Endothelial cell of umbilical vein (primary cell): ENCODE measurements at regions not wholly inside any gene's neighbourhood (a gene's known extent, or its start where the extent isn't known, plus 50 kb on each side); places are given as distances from the start of the nearest gene placed in this dataset.

ENCODE experiments used
- BruUV-seq: library from RNA; stranded (reverse); fragments of 400-500 nt; replicated peaks from 2 replicates; lab custom pipeline; 2021; lab: Mats Ljungman, UMichigan
- CTCF ChIA-PET: fragments of 300-600, 350-600 bp; sonication (Branson Sonifier 250); formaldehyde crosslinking; loops from one replicate; lab custom pipeline; 2021; ENCODE audit warnings: antibody characterized with exemption, inconsistent platforms; lab: Charles Lee
- POLR2A ChIA-PET: fragments of 300-600, 350-600 bp; sonication (Branson Sonifier 250); formaldehyde crosslinking; loops from one replicate; lab custom pipeline; 2021; ENCODE audit warnings: antibody characterized with exemption, inconsistent platforms; lab: Charles Lee
- DNase-seq: peaks from one replicate; pipeline ENCODE4 v3.0.0-alpha.2; 2011; ENCODE audit warnings: low read depth, low spot score
- FAIRE-seq: peaks from 2 replicates; lab custom pipeline; 2011; peaks lifted over from hg19 to GRCh38; lab: Jason Lieb, UNC
- H2AFZ ChIP-seq: 2 replicates; pipeline ENCODE4 v1.6.0; 2012; ENCODE audit warnings: low read depth, low read length, control low read depth, inconsistent platforms
- H3K27ac ChIP-seq: 2 replicates; pipeline ENCODE4 v1.5.1; 2011; ENCODE audit warnings: low read depth, mild to moderate bottlenecking, control low read depth, low read length, moderate library complexity; ENCODE audit not compliant: insufficient read depth
- H3K27me3 ChIP-seq, 2 experiments: 2 replicates each; pipeline versions ENCODE4 v1.6.0 to v1.6.1; 2011; ENCODE audit warnings: low read length in 2 of 2, mixed read lengths in 1 of 2; ENCODE audit not compliant: control insufficient read depth in 2 of 2, insufficient read depth in 2 of 2
- H3K36me3 ChIP-seq, 2 experiments: 2 replicates in 1 of 2; 3 replicates in 1 of 2; pipeline ENCODE4 v1.5.1; 2011; ENCODE audit warnings: low read length in 2 of 2, mild to moderate bottlenecking in 1 of 2, moderate library complexity in 1 of 2; ENCODE audit not compliant: control insufficient read depth in 2 of 2, insufficient read depth in 2 of 2; ENCODE audit errors: extremely low read depth in 1 of 2
- H3K4me1 ChIP-seq: 3 replicates; pipeline ENCODE4 v1.5.1; 2011; ENCODE audit warnings: mild to moderate bottlenecking, low read length; ENCODE audit not compliant: control insufficient read depth, insufficient read depth; ENCODE audit errors: extremely low read depth
- H3K4me2 ChIP-seq: 2 replicates; pipeline ENCODE4 v1.6.1; 2011; ENCODE audit warnings: low read length, control low read depth, mixed read lengths; ENCODE audit not compliant: insufficient read depth
- H3K4me3 ChIP-seq, 3 experiments: fragments of 200-600 bp in 1 of 3; sonication (generic), shearing (Covaris generic) in 1 of 3; replicated peaks in 1 of 3; 2 replicates each; pipeline ENCODE4 v1.5.1; 2011 to 2016; ENCODE audit warnings: control low read depth in 3 of 3, low read length in 3 of 3, mild to moderate bottlenecking in 2 of 3, inconsistent platforms in 1 of 3, low read depth in 1 of 3, moderate library complexity in 1 of 3; ENCODE audit not compliant: insufficient read depth in 1 of 3
- H3K79me2 ChIP-seq: 2 replicates; pipeline ENCODE4 v1.6.0; 2012; ENCODE audit warnings: low read length, inconsistent platforms; ENCODE audit not compliant: control insufficient read depth, insufficient read depth
- H3K9ac ChIP-seq: replicated peaks from 2 replicates; pipeline ENCODE3; 2011; ENCODE audit warnings: low read length, control low read depth; ENCODE audit not compliant: insufficient read depth; ENCODE audit errors: extremely low read depth
- H3K9me1 ChIP-seq: replicated peaks from 3 replicates; pipeline ENCODE4 v1.6.0; 2011; ENCODE audit warnings: mild to moderate bottlenecking, low read length; ENCODE audit not compliant: control insufficient read depth, insufficient read depth; ENCODE audit errors: extremely low read depth
- H3K9me3 ChIP-seq: replicated peaks from 2 replicates; pipeline ENCODE4 v1.5.1; 2012; ENCODE audit warnings: low read length, inconsistent platforms; ENCODE audit not compliant: control insufficient read depth, insufficient read depth
- H4K20me1 ChIP-seq: replicated peaks from 2 replicates; pipeline ENCODE3; 2011; ENCODE audit warnings: mild to moderate bottlenecking, low read length; ENCODE audit not compliant: control insufficient read depth, insufficient read depth; ENCODE audit errors: extremely low read depth
- EZH2 ChIP-seq: IDR thresholded peaks from 2 replicates; pipeline ENCODE4 v1.6.1; 2012; ENCODE audit warnings: borderline replicate concordance, low read depth, mild to moderate bottlenecking, moderate library complexity, low read length, inconsistent platforms; ENCODE audit not compliant: severe bottlenecking
- FOS ChIP-seq: IDR thresholded peaks from 2 replicates; pipeline ENCODE4 v1.6.1; 2011; ENCODE audit warnings: mild to moderate bottlenecking, low read length, moderate library complexity, borderline replicate concordance; ENCODE audit not compliant: insufficient read depth
- GATA2 ChIP-seq: IDR thresholded peaks from 2 replicates; pipeline ENCODE4 v1.7.0; 2011; ENCODE audit warnings: low read depth, mild to moderate bottlenecking, moderate library complexity, mixed read lengths, low read length; ENCODE audit not compliant: insufficient read length, insufficient read depth
- JUN ChIP-seq: IDR thresholded peaks from 2 replicates; pipeline ENCODE4 v1.6.1; 2011; ENCODE audit warnings: borderline replicate concordance, low read depth; ENCODE audit not compliant: insufficient read length, insufficient read depth
- MAX ChIP-seq: IDR thresholded peaks from 2 replicates; pipeline ENCODE4 v1.6.1; 2011; ENCODE audit not compliant: insufficient read depth, insufficient read length
- MYC ChIP-seq: IDR thresholded peaks from one replicate; pipeline ENCODE4 v1.6.1; 2011; ENCODE audit warnings: mild to moderate bottlenecking, low read depth, low read length
- POLR2A ChIP-seq: IDR thresholded peaks from 2 replicates; pipeline ENCODE4 v1.6.1; 2012; ENCODE audit warnings: low read depth, mild to moderate bottlenecking, control low read depth, low read length
- POLR2AphosphoS5 ChIP-seq: IDR thresholded peaks from 2 replicates; pipeline ENCODE4 v1.6.1; 2012; ENCODE audit warnings: low read depth, mild to moderate bottlenecking, control low read depth, low read length, moderate library complexity; ENCODE audit not compliant: insufficient read depth
- dilution Hi-C: fragments of 300-500 bp; cut with MboI; formaldehyde crosslinking; loops from one replicate; pipeline ENCODE4 v1.15.0; 2019; ENCODE audit warnings: low sequenced_read_pairs; ENCODE audit not compliant: extremely low pct_ligation_motif_present
- intact Hi-C: fragments of 100-400 bp; cut with micrococcal nuclease; formaldehyde crosslinking; loops from one replicate; pipeline ENCODE4 v1.10.0; 2022
- TF ChIP-seq, protein P1 (sequence below), 2 donors: IDR thresholded peaks; 1 replicate in 1 of 2; 2 replicates in 1 of 2; pipeline ENCODE4 v1.5.1; 2011; ENCODE audit warnings: low read length in 2 of 2, mild to moderate bottlenecking in 2 of 2, moderate library complexity in 2 of 2, control low read depth in 1 of 2, inconsistent platforms in 1 of 2, low read depth in 1 of 2; ENCODE audit not compliant: insufficient read depth in 1 of 2; ENCODE audit errors: extremely low read depth in 1 of 2

GRCh38 chr20:22431419-22431818 lies 153.0 kb downstream of the FOXA2 start:
- Histone ChIP-seq H4K20me1 (no peaks in the 10 kb centered on the region), H3K79me2 (no peaks in the 10 kb centered on the region), H2AFZ (no peak overlapping the region), H3K9me3 (no peaks in the 10 kb centered on the region), H3K27ac (no peak overlapping the region), H3K9ac (no peak overlapping the region), H3K9me1 (no peaks in the 10 kb centered on the region), H3K27me3 (no peaks in the 10 kb centered on the region), H3K4me3 (no peak overlapping the region), H3K36me3 (no peaks in the 10 kb centered on the region), H3K4me1 (no peaks in the 10 kb centered on the region), H3K4me2 (no peak overlapping the region)
- intact Hi-C loops (no loop called here), dilution Hi-C loops (no loop called here)
- no peak for DNase-seq
- POLR2A ChIA-PET = no interaction called here
- CTCF ChIA-PET = interaction anchor here (0.6 kb wide), 1 partner anchor 543 kb away, joined by 3 read pairs; no protein-coding TSS in a partner anchor
- TF ChIP-seq JUN = no peak
- no peak for TF ChIP-seq MYC
- no peak for TF ChIP-seq GATA2
- TF ChIP-seq, protein P1, sequence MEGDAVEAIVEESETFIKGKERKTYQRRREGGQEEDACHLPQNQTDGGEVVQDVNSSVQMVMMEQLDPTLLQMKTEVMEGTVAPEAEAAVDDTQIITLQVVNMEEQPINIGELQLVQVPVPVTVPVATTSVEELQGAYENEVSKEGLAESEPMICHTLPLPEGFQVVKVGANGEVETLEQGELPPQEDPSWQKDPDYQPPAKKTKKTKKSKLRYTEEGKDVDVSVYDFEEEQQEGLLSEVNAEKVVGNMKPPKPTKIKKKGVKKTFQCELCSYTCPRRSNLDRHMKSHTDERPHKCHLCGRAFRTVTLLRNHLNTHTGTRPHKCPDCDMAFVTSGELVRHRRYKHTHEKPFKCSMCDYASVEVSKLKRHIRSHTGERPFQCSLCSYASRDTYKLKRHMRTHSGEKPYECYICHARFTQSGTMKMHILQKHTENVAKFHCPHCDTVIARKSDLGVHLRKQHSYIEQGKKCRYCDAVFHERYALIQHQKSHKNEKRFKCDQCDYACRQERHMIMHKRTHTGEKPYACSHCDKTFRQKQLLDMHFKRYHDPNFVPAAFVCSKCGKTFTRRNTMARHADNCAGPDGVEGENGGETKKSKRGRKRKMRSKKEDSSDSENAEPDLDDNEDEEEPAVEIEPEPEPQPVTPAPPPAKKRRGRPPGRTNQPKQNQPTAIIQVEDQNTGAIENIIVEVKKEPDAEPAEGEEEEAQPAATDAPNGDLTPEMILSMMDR (IDR thresholded peaks at IDR 0.05; ENCODE audit: extremely low read depth in 1 of 2, insufficient read depth in 1 of 2, low read depth in 1 of 2, low read length in 2 of 2) = no peak
- TF ChIP-seq EZH2 = no peak
- no peak for TF ChIP-seq POLR2AphosphoS5
- no peak for TF ChIP-seq MAX
- no peak for TF ChIP-seq POLR2A
- TF ChIP-seq FOS = no peak
- FAIRE-seq = no peak
- BruUV-seq = no TSS peak
